Endothelial cell of umbilical vein (primary cell): ENCODE measurements at regions not wholly inside any gene's neighbourhood (a gene's known extent, or its start where the extent isn't known, plus 50 kb on each side); places are given as distances from the start of the nearest gene placed in this dataset.

Experiments
- BruUV-seq: library from RNA; stranded (reverse); fragments of 400-500 nt; replicated peaks from 2 replicates; lab custom pipeline; 2021; lab: Mats Ljungman, UMichigan
- CTCF ChIA-PET: fragments of 300-600, 350-600 bp; sonication (Branson Sonifier 250); formaldehyde crosslinking; loops from one replicate; lab custom pipeline; 2021; ENCODE audit warnings: antibody characterized with exemption, inconsistent platforms; lab: Charles Lee
- POLR2A ChIA-PET: fragments of 300-600, 350-600 bp; sonication (Branson Sonifier 250); formaldehyde crosslinking; loops from one replicate; lab custom pipeline; 2021; ENCODE audit warnings: antibody characterized with exemption, inconsistent platforms; lab: Charles Lee
- DNase-seq: peaks from one replicate; pipeline ENCODE4 v3.0.0-alpha.2; 2011; ENCODE audit warnings: low read depth, low spot score
- FAIRE-seq: peaks from 2 replicates; lab custom pipeline; 2011; peaks lifted over from hg19 to GRCh38; lab: Jason Lieb, UNC
- H2AFZ ChIP-seq: 2 replicates; pipeline ENCODE4 v1.6.0; 2012; ENCODE audit warnings: low read depth, low read length, control low read depth, inconsistent platforms
- H3K27ac ChIP-seq: 2 replicates; pipeline ENCODE4 v1.5.1; 2011; ENCODE audit warnings: low read depth, mild to moderate bottlenecking, control low read depth, low read length, moderate library complexity; ENCODE audit not compliant: insufficient read depth
- H3K27me3 ChIP-seq, 2 experiments: 2 replicates each; pipeline versions ENCODE4 v1.6.0 to v1.6.1; 2011; ENCODE audit warnings: low read length in 2 of 2, mixed read lengths in 1 of 2; ENCODE audit not compliant: control insufficient read depth in 2 of 2, insufficient read depth in 2 of 2
- H3K36me3 ChIP-seq, 2 experiments: 2 replicates in 1 of 2; 3 replicates in 1 of 2; pipeline ENCODE4 v1.5.1; 2011; ENCODE audit warnings: low read length in 2 of 2, mild to moderate bottlenecking in 1 of 2, moderate library complexity in 1 of 2; ENCODE audit not compliant: control insufficient read depth in 2 of 2, insufficient read depth in 2 of 2; ENCODE audit errors: extremely low read depth in 1 of 2
- H3K4me1 ChIP-seq: 3 replicates; pipeline ENCODE4 v1.5.1; 2011; ENCODE audit warnings: mild to moderate bottlenecking, low read length; ENCODE audit not compliant: control insufficient read depth, insufficient read depth; ENCODE audit errors: extremely low read depth
- H3K4me2 ChIP-seq: 2 replicates; pipeline ENCODE4 v1.6.1; 2011; ENCODE audit warnings: low read length, control low read depth, mixed read lengths; ENCODE audit not compliant: insufficient read depth
- H3K4me3 ChIP-seq, 3 experiments: fragments of 200-600 bp in 1 of 3; sonication (generic), shearing (Covaris generic) in 1 of 3; replicated peaks in 1 of 3; 2 replicates each; pipeline ENCODE4 v1.5.1; 2011 to 2016; ENCODE audit warnings: control low read depth in 3 of 3, low read length in 3 of 3, mild to moderate bottlenecking in 2 of 3, inconsistent platforms in 1 of 3, low read depth in 1 of 3, moderate library complexity in 1 of 3; ENCODE audit not compliant: insufficient read depth in 1 of 3
- H3K79me2 ChIP-seq: 2 replicates; pipeline ENCODE4 v1.6.0; 2012; ENCODE audit warnings: low read length, inconsistent platforms; ENCODE audit not compliant: control insufficient read depth, insufficient read depth
- H3K9ac ChIP-seq: replicated peaks from 2 replicates; pipeline ENCODE3; 2011; ENCODE audit warnings: low read length, control low read depth; ENCODE audit not compliant: insufficient read depth; ENCODE audit errors: extremely low read depth
- H3K9me1 ChIP-seq: replicated peaks from 3 replicates; pipeline ENCODE4 v1.6.0; 2011; ENCODE audit warnings: mild to moderate bottlenecking, low read length; ENCODE audit not compliant: control insufficient read depth, insufficient read depth; ENCODE audit errors: extremely low read depth
- H3K9me3 ChIP-seq: replicated peaks from 2 replicates; pipeline ENCODE4 v1.5.1; 2012; ENCODE audit warnings: low read length, inconsistent platforms; ENCODE audit not compliant: control insufficient read depth, insufficient read depth
- H4K20me1 ChIP-seq: replicated peaks from 2 replicates; pipeline ENCODE3; 2011; ENCODE audit warnings: mild to moderate bottlenecking, low read length; ENCODE audit not compliant: control insufficient read depth, insufficient read depth; ENCODE audit errors: extremely low read depth
- EZH2 ChIP-seq: IDR thresholded peaks from 2 replicates; pipeline ENCODE4 v1.6.1; 2012; ENCODE audit warnings: borderline replicate concordance, low read depth, mild to moderate bottlenecking, moderate library complexity, low read length, inconsistent platforms; ENCODE audit not compliant: severe bottlenecking
- FOS ChIP-seq: IDR thresholded peaks from 2 replicates; pipeline ENCODE4 v1.6.1; 2011; ENCODE audit warnings: mild to moderate bottlenecking, low read length, moderate library complexity, borderline replicate concordance; ENCODE audit not compliant: insufficient read depth
- GATA2 ChIP-seq: IDR thresholded peaks from 2 replicates; pipeline ENCODE4 v1.7.0; 2011; ENCODE audit warnings: low read depth, mild to moderate bottlenecking, moderate library complexity, mixed read lengths, low read length; ENCODE audit not compliant: insufficient read length, insufficient read depth
- JUN ChIP-seq: IDR thresholded peaks from 2 replicates; pipeline ENCODE4 v1.6.1; 2011; ENCODE audit warnings: borderline replicate concordance, low read depth; ENCODE audit not compliant: insufficient read length, insufficient read depth
- MYC ChIP-seq: IDR thresholded peaks from one replicate; pipeline ENCODE4 v1.6.1; 2011; ENCODE audit warnings: mild to moderate bottlenecking, low read depth, low read length
- POLR2A ChIP-seq: IDR thresholded peaks from 2 replicates; pipeline ENCODE4 v1.6.1; 2012; ENCODE audit warnings: low read depth, mild to moderate bottlenecking, control low read depth, low read length
- POLR2AphosphoS5 ChIP-seq: IDR thresholded peaks from 2 replicates; pipeline ENCODE4 v1.6.1; 2012; ENCODE audit warnings: low read depth, mild to moderate bottlenecking, control low read depth, low read length, moderate library complexity; ENCODE audit not compliant: insufficient read depth
- dilution Hi-C: fragments of 300-500 bp; cut with MboI; formaldehyde crosslinking; loops from one replicate; pipeline ENCODE4 v1.15.0; 2019; ENCODE audit warnings: low sequenced_read_pairs; ENCODE audit not compliant: extremely low pct_ligation_motif_present
- intact Hi-C: fragments of 100-400 bp; cut with micrococcal nuclease; formaldehyde crosslinking; loops from one replicate; pipeline ENCODE4 v1.10.0; 2022
- TF ChIP-seq, protein P1 (sequence below): IDR thresholded peaks from 2 replicates; pipeline ENCODE4 v1.6.1; 2011; ENCODE audit not compliant: insufficient read depth, insufficient read length
- TF ChIP-seq, protein P2 (sequence below), 2 donors: IDR thresholded peaks; 1 replicate in 1 of 2; 2 replicates in 1 of 2; pipeline ENCODE4 v1.5.1; 2011; ENCODE audit warnings: low read length in 2 of 2, mild to moderate bottlenecking in 2 of 2, moderate library complexity in 2 of 2, control low read depth in 1 of 2, inconsistent platforms in 1 of 2, low read depth in 1 of 2; ENCODE audit not compliant: insufficient read depth in 1 of 2; ENCODE audit errors: extremely low read depth in 1 of 2

DNA sequence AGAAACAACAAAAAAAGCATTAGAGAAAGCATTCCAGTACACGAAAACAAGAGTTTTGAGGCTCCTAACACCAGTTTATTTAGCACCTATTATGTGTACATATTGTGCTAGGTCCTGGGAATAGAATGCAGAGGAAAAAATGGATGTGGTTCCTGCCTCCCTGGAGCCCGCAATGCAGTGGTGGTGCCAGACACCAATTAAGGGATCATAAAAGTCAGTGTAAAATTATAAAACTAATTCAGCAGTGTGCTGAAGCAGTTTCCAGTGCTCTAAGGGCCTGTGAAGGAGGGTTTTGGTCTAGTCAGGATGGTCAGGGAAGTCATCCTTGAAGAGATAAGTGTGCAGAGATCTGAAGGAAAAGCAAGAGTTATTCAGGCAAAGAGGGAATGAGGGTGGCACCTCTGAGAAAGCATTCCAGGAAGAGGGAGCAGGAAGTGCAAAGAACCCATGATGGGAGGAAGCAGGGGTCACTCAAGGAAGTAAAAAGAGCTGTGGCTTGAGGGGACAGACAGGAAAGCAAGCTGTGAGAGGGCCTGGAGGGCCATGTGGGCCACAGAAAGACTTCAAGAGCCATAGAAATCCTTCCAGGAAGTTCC, 65.2 kb upstream of the IFNLR1 start:
- Histone ChIP-seq H4K20me1 (no peaks in the 10 kb centered on the region), H3K4me2 (no peak overlapping the region), H3K27ac (no peak overlapping the region), H3K36me3 (no peaks in the 10 kb centered on the region), H3K4me3 (no peak overlapping the region), H3K79me2 (no peaks in the 10 kb centered on the region), H3K9ac (no peak overlapping the region), H3K27me3 (peaks cover 3% of the 10 kb centered on the region in 2 experiments), H3K4me1 (no peaks in the 10 kb centered on the region), H2AFZ (no peak overlapping the region), H3K9me3 (no peaks in the 10 kb centered on the region), H3K9me1 (no peaks in the 10 kb centered on the region)
- BruUV-seq = no TSS peak
- DNase-seq (no peak), FAIRE-seq (no peak)
- intact Hi-C loops = no loop called here
- POLR2A ChIA-PET = no interaction called here
- TF ChIP-seq GATA2 = no peak
- no peak for TF ChIP-seq POLR2A
- TF ChIP-seq FOS = no peak
- TF ChIP-seq, protein P1, sequence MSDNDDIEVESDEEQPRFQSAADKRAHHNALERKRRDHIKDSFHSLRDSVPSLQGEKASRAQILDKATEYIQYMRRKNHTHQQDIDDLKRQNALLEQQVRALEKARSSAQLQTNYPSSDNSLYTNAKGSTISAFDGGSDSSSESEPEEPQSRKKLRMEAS = no peak
- TF ChIP-seq EZH2 = no peak
- TF ChIP-seq POLR2AphosphoS5 = no peak
- TF ChIP-seq, protein P2, sequence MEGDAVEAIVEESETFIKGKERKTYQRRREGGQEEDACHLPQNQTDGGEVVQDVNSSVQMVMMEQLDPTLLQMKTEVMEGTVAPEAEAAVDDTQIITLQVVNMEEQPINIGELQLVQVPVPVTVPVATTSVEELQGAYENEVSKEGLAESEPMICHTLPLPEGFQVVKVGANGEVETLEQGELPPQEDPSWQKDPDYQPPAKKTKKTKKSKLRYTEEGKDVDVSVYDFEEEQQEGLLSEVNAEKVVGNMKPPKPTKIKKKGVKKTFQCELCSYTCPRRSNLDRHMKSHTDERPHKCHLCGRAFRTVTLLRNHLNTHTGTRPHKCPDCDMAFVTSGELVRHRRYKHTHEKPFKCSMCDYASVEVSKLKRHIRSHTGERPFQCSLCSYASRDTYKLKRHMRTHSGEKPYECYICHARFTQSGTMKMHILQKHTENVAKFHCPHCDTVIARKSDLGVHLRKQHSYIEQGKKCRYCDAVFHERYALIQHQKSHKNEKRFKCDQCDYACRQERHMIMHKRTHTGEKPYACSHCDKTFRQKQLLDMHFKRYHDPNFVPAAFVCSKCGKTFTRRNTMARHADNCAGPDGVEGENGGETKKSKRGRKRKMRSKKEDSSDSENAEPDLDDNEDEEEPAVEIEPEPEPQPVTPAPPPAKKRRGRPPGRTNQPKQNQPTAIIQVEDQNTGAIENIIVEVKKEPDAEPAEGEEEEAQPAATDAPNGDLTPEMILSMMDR (IDR thresholded peaks at IDR 0.05; ENCODE audit: extremely low read depth in 1 of 2, insufficient read depth in 1 of 2, low read depth in 1 of 2, low read length in 2 of 2) = no peak
- TF ChIP-seq MYC = no peak
- no peak for TF ChIP-seq JUN
- dilution Hi-C loops = no loop called here
- CTCF ChIA-PET = no interaction called here
